H1 (cell line): ENCODE measurements at regions not wholly inside any gene's neighbourhood (a gene's known extent, or its start where the extent isn't known, plus 50 kb on each side); places are given as distances from the start of the nearest gene placed in this dataset.

ENCODE experiments used
- BRCA1 ChIP-seq: IDR thresholded peaks from 2 replicates; pipeline ENCODE4 v1.6.1; 2012; ENCODE audit warnings: low read depth, low read length, improper control_type of control experiment
- CTCF ChIP-seq, 3 experiments: IDR thresholded peaks; 1 replicate in 2 of 3; 2 replicates in 1 of 3; pipeline versions ENCODE4 v1.5.1 to v1.6.1; 2011; ENCODE audit warnings: low read length in 3 of 3, mild to moderate bottlenecking in 3 of 3, inconsistent platforms in 2 of 3, low read depth in 1 of 3, moderate library complexity in 1 of 3; ENCODE audit not compliant: insufficient read depth in 1 of 3; ENCODE audit errors: control extremely low read depth in 1 of 3
- HDAC2 ChIP-seq, 2 experiments: fragments of 300-600 bp in 1 of 2; sonication (generic) in 1 of 2; IDR thresholded peaks; 2 replicates each; pipeline ENCODE4 v1.6.1; 2011 to 2012; ENCODE audit warnings: low read depth in 2 of 2, low read length in 2 of 2, mild to moderate bottlenecking in 2 of 2, moderate library complexity in 2 of 2, borderline replicate concordance in 1 of 2, inconsistent platforms in 1 of 2
- RBBP5 ChIP-seq: IDR thresholded peaks from 2 replicates; pipeline ENCODE4 v1.7.1; 2012; ENCODE audit warnings: low read depth, mild to moderate bottlenecking, inconsistent platforms, low read length, moderate library complexity, borderline replicate concordance

- no peak for TF ChIP-seq CTCF (IDR thresholded peaks at IDR 0.05; ENCODE audit: control extremely low read depth in 1 of 3, insufficient read depth in 1 of 3, low read depth in 1 of 3, low read length in 3 of 3)
- no peak for TF ChIP-seq BRCA1
- no peak for TF ChIP-seq HDAC2 (IDR thresholded peaks at IDR 0.05; ENCODE audit: borderline replicate concordance in 1 of 2, low read depth in 2 of 2, low read length in 2 of 2)
- no peak for TF ChIP-seq RBBP5
These were observed 60.2 kb downstream of the PDE6H start for GRCh38 chr12:15033029-15033428.
